ENCODE measurements at regions not wholly inside any gene's neighbourhood (a gene's known extent, or its start where the extent isn't known, plus 50 kb on each side); places are given as distances from the start of the nearest gene placed in this dataset.

- TF ChIP-seq ZNF274 (IDR thresholded peaks at IDR 0.05; ENCODE audit: low read depth, low read length) (no peak), TCF7L2 (IDR thresholded peaks at IDR 0.05; ENCODE audit: borderline replicate concordance, extremely low read depth, insufficient read depth, insufficient read length) (no peak), POLR2AphosphoS5 (IDR thresholded peaks at IDR 0.05; ENCODE audit: low read depth, low read length) (no peak)
Observed at GRCh38 chr3:159607856-159608255, 380.8 kb upstream of the IL12A start (continued).

- intact Hi-C loops (cut with micrococcal nuclease) = no loop called here
- Histone ChIP-seq H4K20me1 (ENCODE audit: insufficient read depth) (no peaks in the 10 kb centered on the region), H3K9ac (ENCODE audit: low read length) (no peak overlapping the region), H3K27me3 (ENCODE audit: insufficient read depth, low read length) (no peaks in the 10 kb centered on the region), H3K4me1 (ENCODE audit: control insufficient read depth in 1 of 2, insufficient read depth in 2 of 2, low read length in 2 of 2) (no peaks in the 10 kb centered on the region), H3K79me2 (ENCODE audit: insufficient read depth, low read length) (no peaks in the 10 kb centered on the region), H3K9me3 (ENCODE audit: control insufficient read depth in 1 of 2, insufficient read depth in 1 of 2, low read depth in 1 of 2, low read length in 2 of 2) (no peaks in the 10 kb centered on the region), H3K9me2 (ENCODE audit: insufficient read depth) (no peaks in the 10 kb centered on the region), H2AFZ (ENCODE audit: low read depth, low read length, poor library complexity, severe bottlenecking) (no peak overlapping the region), H3K36me3 (ENCODE audit: control insufficient read depth in 1 of 2, insufficient read depth in 2 of 2, low read length in 2 of 2) (no peaks in the 10 kb centered on the region), H3K4me2 (ENCODE audit: low read length) (no peak overlapping the region), H3K27ac (ENCODE audit: low read depth, low read length) (no peak overlapping the region), H3K4me3 (replicated peaks in 1 of 2; ENCODE audit: low read depth in 1 of 2, low read length in 2 of 2) (no peak overlapping the region)
- DNase-seq (ENCODE audit: low read depth, low spot score) (no peak), ATAC-seq (no peak)
- ChIA-PET CTCF (no interaction called here), RAD21 (ENCODE audit: low non-redundant PET in 1 of 2, low total read pairs in 2 of 2, uncharacterized antibody in 2 of 2, unreplicated experiment in 2 of 2) (no interaction called here), POLR2A (no interaction called here)
- TF ChIP-seq ZFX (IDR thresholded peaks at IDR 0.05) (no peak), POLR2A (IDR thresholded peaks at IDR 0.05; ENCODE audit: borderline replicate concordance, extremely low read depth, insufficient read depth, insufficient read length) (no peak), CBX3 (IDR thresholded peaks at IDR 0.05; ENCODE audit: low read depth) (no peak), RAD21 (IDR thresholded peaks at IDR 0.05; ENCODE audit: low read depth) (no peak), SP1 (IDR thresholded peaks at IDR 0.05; ENCODE audit: low read depth) (no peak), SIN3A (IDR thresholded peaks at IDR 0.05; ENCODE audit: low read depth) (no peak), ZNF274 (IDR thresholded peaks at IDR 0.05; ENCODE audit: low read depth, low read length) (no peak), JUND (IDR thresholded peaks at IDR 0.05) (no peak), FOSL1 (IDR thresholded peaks at IDR 0.05; ENCODE audit: low read depth) (no peak), YY1 (IDR thresholded peaks at IDR 0.05; ENCODE audit: extremely low read depth, insufficient replicate concordance, low read depth, low read length) (no peak), CEBPB (IDR thresholded peaks at IDR 0.05; ENCODE audit: low read depth) (no peak), CTCF (IDR thresholded peaks at IDR 0.05 in 2 of 3, conservative IDR thresholded peaks at IDR 0.05 in 1 of 3; ENCODE audit: borderline replicate concordance in 1 of 3, insufficient read depth in 1 of 3, low read depth in 2 of 3, low read length in 2 of 3) (no peak), EZH2phosphoT487 (IDR thresholded peaks at IDR 0.05; ENCODE audit: borderline replicate concordance) (no peak), SRF (IDR thresholded peaks at IDR 0.05; ENCODE audit: low read depth) (no peak), POLR2AphosphoS5 (IDR thresholded peaks at IDR 0.05; ENCODE audit: low read depth, low read length) (no peak), EZH2 (IDR thresholded peaks at IDR 0.05) (no peak), EGR1 (IDR thresholded peaks at IDR 0.05; ENCODE audit: low read depth) (no peak)
- TF ChIP-seq, protein P1, sequence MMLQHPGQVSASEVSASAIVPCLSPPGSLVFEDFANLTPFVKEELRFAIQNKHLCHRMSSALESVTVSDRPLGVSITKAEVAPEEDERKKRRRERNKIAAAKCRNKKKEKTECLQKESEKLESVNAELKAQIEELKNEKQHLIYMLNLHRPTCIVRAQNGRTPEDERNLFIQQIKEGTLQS (IDR thresholded peaks at IDR 0.05) = no peak
- TF ChIP-seq, protein P2, sequence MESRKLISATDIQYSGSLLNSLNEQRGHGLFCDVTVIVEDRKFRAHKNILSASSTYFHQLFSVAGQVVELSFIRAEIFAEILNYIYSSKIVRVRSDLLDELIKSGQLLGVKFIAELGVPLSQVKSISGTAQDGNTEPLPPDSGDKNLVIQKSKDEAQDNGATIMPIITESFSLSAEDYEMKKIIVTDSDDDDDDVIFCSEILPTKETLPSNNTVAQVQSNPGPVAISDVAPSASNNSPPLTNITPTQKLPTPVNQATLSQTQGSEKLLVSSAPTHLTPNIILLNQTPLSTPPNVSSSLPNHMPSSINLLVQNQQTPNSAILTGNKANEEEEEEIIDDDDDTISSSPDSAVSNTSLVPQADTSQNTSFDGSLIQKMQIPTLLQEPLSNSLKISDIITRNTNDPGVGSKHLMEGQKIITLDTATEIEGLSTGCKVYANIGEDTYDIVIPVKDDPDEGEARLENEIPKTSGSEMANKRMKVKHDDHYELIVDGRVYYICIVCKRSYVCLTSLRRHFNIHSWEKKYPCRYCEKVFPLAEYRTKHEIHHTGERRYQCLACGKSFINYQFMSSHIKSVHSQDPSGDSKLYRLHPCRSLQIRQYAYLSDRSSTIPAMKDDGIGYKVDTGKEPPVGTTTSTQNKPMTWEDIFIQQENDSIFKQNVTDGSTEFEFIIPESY (IDR thresholded peaks at IDR 0.05; ENCODE audit: extremely low read depth, insufficient replicate concordance, low read length) = no peak
- no TSS peak for BruUV-seq (replicated peaks)
Observed at GRCh38 chr3:159608311-159608710, 380.3 kb upstream of the IL12A start.

Measured in HCT116 (cell line).